ENCODE measurements at regions not wholly inside any gene's neighbourhood (a gene's known extent, or its start where the extent isn't known, plus 50 kb on each side); places are given as distances from the start of the nearest gene placed in this dataset.
"Not testable (repeated sequence)": the region's sequence is repeated elsewhere in the genome, so short reads cannot be mapped to it uniquely, and the experiment has no call there.

DNA sequence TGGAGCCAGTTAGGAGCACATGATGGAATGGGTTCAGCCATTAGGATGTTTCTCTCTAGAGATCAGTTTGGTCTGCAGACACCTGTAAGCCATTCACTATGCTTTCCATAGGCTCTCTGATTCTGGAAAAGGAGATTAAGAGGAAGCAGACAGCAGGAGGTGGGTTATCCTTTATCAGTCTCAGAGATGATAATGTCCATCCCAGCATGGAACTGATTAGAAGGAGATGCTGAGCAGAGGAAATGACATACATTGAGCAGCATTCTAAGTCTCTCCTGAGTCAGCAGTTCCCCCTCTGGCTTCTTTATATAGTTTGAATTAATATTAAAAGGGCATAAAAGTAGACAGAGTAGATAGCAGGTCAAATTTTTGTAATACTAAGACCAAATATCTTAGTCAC, 591.1 kb downstream of the GBE1 start:
- no peak for DNase-seq

GRCh38 chr3:81164806-81165205, 596.6 kb downstream of the GBE1 start:
- DNase-seq, result no peak

DNA sequence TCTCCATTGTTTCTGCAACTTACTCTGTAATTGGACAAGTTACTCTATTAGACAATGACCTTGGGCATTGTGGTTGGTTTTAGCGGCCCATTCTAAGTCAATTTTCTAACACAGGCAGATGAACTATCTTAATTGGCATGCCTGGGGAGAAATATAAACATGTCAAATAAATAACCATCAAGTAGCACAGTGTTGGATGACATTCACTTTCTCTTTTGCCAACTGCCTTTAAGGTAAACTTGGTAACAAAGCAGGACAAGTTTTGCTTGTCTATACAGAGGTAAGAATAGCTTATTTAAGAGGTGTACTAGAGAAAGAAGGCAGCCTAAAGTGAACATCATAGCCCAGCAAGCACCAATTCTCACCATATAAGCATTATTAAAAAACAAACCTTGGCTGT, 599.6 kb downstream of the GBE1 start:
- no peak for DNase-seq

DNA sequence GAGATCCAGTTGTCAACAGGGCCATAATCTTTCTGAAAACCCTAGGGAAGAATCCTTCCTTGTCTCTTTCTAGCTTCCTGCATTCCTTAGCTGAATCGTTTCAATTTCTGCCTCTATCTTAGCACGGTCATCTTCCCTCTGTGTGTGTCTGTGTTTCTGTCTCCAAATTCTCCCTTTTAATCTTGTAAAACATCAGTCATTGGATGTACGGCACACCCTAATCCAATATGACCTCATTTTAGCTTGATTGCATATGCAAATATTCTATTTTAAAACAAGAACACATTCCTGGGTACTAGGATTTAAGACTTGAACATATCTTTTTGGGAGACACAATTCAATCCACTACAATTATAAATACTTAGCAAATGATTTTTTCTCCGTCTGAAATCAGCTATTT, 600.3 kb downstream of the GBE1 start:
- DNase-seq, result no peak

GRCh38 chr3:81154611-81155143, 606.8 kb downstream of the GBE1 start:
- DNase-seq, result no peak

- DNase-seq, result no peak
Observed at GRCh38 chr3:81152156-81152555, 609.3 kb downstream of the GBE1 start.

GRCh38 chr3:81132995-81133394, 628.5 kb downstream of the GBE1 start:
- DNase-seq, result no peak

DNA sequence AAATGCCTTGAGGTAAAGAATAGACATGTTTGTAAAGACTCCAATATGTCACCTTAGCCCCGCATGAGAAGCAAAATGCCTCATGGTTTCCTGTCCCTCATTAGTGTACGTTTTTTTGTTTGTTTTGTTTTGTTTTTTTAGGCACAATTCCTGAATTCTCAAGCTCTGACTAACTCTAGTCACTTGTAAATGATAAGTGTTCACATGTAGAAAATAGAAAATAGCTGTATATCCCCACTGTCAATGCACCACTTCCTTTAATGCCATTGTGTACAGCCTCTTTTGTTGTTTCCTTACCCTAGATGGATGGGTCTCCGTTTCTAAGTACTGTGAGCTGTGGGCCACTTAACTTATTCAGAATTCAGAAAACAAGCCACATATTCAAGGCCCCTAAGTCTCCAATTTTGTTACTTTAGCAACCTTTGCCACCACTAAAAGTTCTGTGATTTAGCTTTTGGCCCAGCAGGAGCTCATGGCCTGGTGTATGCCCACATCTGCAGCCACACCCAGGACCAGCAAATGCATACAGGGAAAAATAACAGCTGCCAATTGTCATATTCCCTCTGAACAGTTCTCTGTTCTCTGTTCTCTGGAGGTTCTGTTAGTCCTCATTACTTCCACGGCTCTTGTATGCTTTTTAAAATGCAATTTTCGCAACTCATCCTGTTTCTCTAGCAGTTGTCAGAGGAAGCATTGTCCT, 655.5 kb downstream of the GBE1 start:
- DNase-seq, result no peak

- no peak for DNase-seq
Observed at GRCh38 chr3:81105206-81105605, 656.2 kb downstream of the GBE1 start.

DNA sequence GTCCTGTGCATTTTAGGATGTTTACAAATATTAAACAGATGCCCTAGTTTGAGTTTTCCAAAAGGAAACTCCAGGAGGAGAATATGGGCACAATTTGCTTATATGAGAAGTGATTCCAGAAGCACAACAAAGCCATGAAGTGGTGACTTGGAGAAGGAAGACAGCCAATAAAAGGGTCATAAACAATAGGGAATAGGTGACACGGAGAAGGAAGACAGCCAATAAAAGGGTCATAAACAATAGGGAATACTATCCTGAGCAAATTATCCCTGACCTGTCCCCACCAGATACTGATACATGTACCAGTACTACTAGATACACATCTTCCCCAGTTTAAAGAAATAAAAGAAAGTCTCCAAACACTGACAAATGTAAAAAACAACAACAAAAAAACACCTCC, 663.6 kb downstream of the GBE1 start:
- no peak for DNase-seq

DNA sequence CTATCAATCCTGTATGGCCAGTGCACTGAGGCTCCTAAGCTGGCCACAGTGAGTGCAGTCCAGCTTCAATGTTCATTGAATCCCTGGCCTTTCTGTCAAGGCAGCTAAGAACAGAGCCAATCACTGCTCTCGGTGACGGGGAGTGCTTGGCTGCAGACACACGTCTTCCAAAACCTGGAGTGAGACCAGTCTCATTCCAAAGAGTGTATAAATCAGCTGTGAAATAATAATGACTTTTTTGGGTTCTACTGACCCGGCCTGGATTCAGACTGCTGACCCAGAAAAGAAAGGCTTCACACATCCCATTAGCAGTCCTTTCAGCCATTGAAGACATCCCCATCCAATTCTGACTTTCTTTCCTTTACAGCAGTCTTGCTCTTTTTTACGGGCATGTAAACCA, 665.5 kb downstream of the GBE1 start:
- no peak for DNase-seq

GRCh38 chr3:81094986-81095385, 666.5 kb downstream of the GBE1 start:
- no peak for DNase-seq

- DNase-seq, result no peak
Observed at GRCh38 chr3:81087607-81088006, 673.8 kb downstream of the GBE1 start.

GRCh38 chr3:81086348-81086747, 675.1 kb downstream of the GBE1 start:
- DNase-seq, result no peak

- no peak for DNase-seq
Observed at GRCh38 chr3:81080608-81081007, 680.8 kb downstream of the GBE1 start.

DNA sequence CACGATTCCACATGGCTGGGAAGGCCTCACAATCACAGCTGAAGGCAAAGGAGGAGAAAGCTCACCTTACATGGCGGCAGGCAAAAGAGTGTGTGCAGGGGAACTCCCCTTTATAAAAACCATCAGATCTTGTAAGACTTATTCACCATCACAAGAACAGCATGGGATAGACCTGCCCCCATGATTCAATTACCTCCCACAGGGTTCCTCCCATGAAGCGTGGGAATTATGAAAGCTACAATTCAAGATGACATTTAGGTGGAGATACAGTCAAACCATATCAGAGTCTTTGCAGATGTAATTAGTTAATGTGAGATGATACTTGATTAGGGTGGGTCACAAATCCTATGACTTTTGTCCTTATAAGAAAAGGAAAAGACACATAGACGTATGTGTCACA, 688.9 kb downstream of the GBE1 start:
- no peak for DNase-seq

- no peak for DNase-seq
Observed at GRCh38 chr3:81068546-81068945, 692.9 kb downstream of the GBE1 start.

- DNase-seq, result no peak
Observed at GRCh38 chr3:81063896-81064295, 697.5 kb downstream of the GBE1 start.

GRCh38 chr3:81051133-81051532, 710.3 kb downstream of the GBE1 start:
- not testable (repeated sequence) for DNase-seq

DNA sequence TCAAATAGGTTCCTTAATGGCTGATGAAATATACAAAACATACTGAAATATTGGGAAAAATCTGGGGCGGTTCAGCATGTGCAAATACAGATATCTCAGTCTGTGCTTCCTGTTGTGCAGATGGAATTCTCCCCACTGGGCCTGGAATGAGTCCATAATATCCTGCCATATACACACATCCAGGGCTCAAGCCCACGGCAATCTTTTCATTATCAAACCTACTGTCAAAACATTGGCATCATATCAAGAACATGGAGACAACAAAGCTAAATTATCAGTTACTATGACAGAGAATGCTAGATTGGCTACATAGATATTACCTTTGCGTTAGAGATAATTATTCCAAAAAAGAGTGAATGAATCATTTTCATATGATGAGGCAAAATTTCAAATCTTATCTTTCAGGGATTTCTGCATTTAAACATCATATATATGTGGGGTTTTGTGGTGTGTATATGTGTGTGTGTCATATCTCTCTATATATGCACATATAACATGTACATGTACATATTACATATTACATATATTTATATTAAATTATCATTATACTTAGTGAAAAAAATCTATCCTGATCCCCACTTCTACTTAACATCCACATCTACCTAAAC, 713.3 kb downstream of the GBE1 start:
- no peak for DNase-seq

DNA sequence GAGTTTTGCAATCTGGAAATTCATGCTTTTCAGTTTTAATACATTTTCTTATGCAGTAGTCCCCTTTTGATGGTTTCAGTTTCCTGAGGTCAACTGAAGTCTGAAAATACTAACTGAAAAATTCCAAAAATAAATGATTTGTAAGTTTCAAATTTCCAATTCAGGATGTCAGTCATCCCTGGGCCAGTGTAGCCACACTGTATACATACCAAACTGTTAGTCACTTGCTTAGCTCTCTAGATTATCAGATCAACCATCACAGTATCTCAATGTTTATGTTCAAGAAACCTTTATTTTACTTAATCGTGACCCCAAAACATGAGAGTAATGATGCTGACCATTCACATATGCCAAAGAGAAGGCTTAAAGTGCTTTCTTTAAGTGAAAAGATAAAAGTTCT, 715.5 kb downstream of the GBE1 start:
- no peak for DNase-seq

DNA sequence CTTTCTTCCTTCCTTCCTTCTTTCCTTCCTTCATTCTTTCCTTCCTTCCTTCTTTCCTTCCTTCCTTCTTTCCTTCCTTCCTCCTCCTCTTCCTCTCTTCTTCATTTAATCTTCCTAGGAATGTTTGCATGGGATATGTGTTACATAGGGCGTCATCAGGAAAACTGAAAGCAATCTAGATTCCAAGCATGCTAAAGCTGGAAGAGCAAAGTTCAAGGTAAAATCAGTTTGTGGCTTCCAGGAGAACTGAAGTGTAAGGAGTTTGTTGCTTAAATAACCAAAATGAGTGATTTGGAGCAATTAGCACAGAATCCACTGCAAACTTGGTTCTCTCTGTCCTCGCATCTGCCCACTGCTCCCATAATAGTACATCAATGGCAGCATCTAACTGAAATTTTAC, 716.2 kb downstream of the GBE1 start:
- DNase-seq, result no peak

DNA sequence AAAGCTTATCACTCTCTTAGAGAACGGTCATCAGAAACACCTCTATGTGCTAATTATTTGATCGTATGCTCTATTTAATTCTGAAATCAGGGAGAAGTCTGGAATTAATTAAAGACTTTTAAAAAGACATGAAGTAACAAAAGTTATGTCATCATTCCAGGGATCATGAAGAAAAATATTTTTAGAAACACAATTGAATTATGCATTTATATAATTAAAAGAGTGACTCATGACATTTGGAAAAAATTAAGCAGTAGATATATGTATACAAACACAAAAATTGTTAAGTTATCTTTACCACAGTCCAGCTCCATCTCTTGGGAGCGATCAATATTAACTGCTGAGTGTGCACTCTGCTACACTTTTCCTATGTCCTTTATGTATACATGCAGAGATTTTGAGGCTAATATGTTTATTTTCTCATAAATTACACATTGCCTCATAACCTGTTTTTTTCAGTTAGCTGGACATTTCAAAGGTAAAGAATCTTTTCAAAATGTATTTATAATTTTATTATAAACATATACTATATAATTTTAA, 717.7 kb downstream of the GBE1 start:
- DNase-seq, result no peak

DNA sequence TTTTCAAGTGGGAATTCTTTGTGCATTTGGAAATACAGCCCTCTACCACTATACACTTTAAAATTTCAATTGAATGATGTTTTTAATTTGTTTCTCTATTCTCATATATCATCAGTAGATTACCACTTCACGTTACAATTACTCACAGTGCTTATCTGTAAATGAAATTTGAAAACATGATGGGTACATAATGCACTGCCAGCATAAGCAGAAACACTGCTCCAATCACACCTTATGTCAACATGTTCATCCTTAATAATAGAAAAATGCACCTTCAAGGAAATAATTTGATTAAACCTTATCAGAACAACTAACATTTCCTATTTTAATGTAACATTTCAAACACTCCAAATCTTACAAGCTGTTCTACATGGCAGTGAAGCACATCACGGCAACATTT, 718.4 kb downstream of the GBE1 start:
- DNase-seq, result no peak

GRCh38 chr3:81041331-81041730, 720.1 kb downstream of the GBE1 start:
- DNase-seq, result no peak

All from NCI-H1417 treated with DMSO at 0.1 percent for 48 hours (cell line).